ENCODE measurements at regions not wholly inside any gene's neighbourhood (a gene's known extent, or its start where the extent isn't known, plus 50 kb on each side); places are given as distances from the start of the nearest gene placed in this dataset.

GRCh38 chr11:114790910-114791309 lies 112.6 kb downstream of the NXPE2 start (continued):
- no peak for TF ChIP-seq MAX (IDR thresholded peaks at IDR 0.05)
- no peak for TF ChIP-seq ZFX (IDR thresholded peaks at IDR 0.05)
- no peak for TF ChIP-seq CTCF (IDR thresholded peaks at IDR 0.05 in 2 of 3, conservative IDR thresholded peaks at IDR 0.05 in 1 of 3; ENCODE audit: borderline replicate concordance in 1 of 3, insufficient read depth in 1 of 3, low read depth in 2 of 3, low read length in 2 of 3)
- no peak for TF ChIP-seq FOSL1 (IDR thresholded peaks at IDR 0.05; ENCODE audit: low read depth)
- TF ChIP-seq SP1 (IDR thresholded peaks at IDR 0.05; ENCODE audit: low read depth) = no peak
- TF ChIP-seq EZH2 (IDR thresholded peaks at IDR 0.05) = no peak

- H3K36me3 ChIP-seq (ENCODE audit: control insufficient read depth in 1 of 2, insufficient read depth in 2 of 2, low read length in 2 of 2) = no peaks in the 10 kb centered on the region
- ChIA-PET RAD21 (ENCODE audit: low non-redundant PET in 1 of 2, low total read pairs in 2 of 2, uncharacterized antibody in 2 of 2, unreplicated experiment in 2 of 2) (no interaction called here), CTCF (no interaction called here), POLR2A (no interaction called here)
- H3K9me2 ChIP-seq (ENCODE audit: insufficient read depth) = no peaks in the 10 kb centered on the region
- ATAC-seq (no peak), DNase-seq (ENCODE audit: low read depth, low spot score) (no peak)
- BruUV-seq (replicated peaks) = no TSS peak
- intact Hi-C loops (cut with micrococcal nuclease) = no loop called here
- H3K4me1 ChIP-seq (ENCODE audit: control insufficient read depth in 1 of 2, insufficient read depth in 2 of 2, low read length in 2 of 2) = no peaks in the 10 kb centered on the region
- no peaks in the 10 kb centered on the region; a peak in 1 of 4 replicates for H3K9me3 ChIP-seq (ENCODE audit: control insufficient read depth in 1 of 2, insufficient read depth in 1 of 2, low read depth in 1 of 2, low read length in 2 of 2)
- H3K9ac ChIP-seq (ENCODE audit: low read length) = no peak overlapping the region
- no peak overlapping the region for H3K4me3 ChIP-seq (replicated peaks in 1 of 2; ENCODE audit: low read depth in 1 of 2, low read length in 2 of 2)
- H3K27me3 ChIP-seq (ENCODE audit: insufficient read depth, low read length) = no peaks in the 10 kb centered on the region
- no peaks in the 10 kb centered on the region for H4K20me1 ChIP-seq (ENCODE audit: insufficient read depth)
- H3K79me2 ChIP-seq (ENCODE audit: insufficient read depth, low read length) = no peaks in the 10 kb centered on the region
- H2AFZ ChIP-seq (ENCODE audit: low read depth, low read length, poor library complexity, severe bottlenecking) = no peak overlapping the region
- no peak overlapping the region for H3K27ac ChIP-seq (ENCODE audit: low read depth, low read length)
- no peak overlapping the region for H3K4me2 ChIP-seq (ENCODE audit: low read length)
- TF ChIP-seq REST (IDR thresholded peaks at IDR 0.05; ENCODE audit: low read depth) (no peak), ZBTB33 (IDR thresholded peaks at IDR 0.05; ENCODE audit: extremely low read depth, insufficient replicate concordance, low read length) (no peak), CEBPB (IDR thresholded peaks at IDR 0.05; ENCODE audit: low read depth) (no peak), ELF1 (IDR thresholded peaks at IDR 0.05; ENCODE audit: borderline replicate concordance, low read depth) (no peak), SIN3A (IDR thresholded peaks at IDR 0.05; ENCODE audit: low read depth) (no peak), CTCF (IDR thresholded peaks at IDR 0.05 in 2 of 3, conservative IDR thresholded peaks at IDR 0.05 in 1 of 3; ENCODE audit: borderline replicate concordance in 1 of 3, insufficient read depth in 1 of 3, low read depth in 2 of 3, low read length in 2 of 3) (no peak), CBX3 (IDR thresholded peaks at IDR 0.05; ENCODE audit: low read depth) (no peak), RAD21 (IDR thresholded peaks at IDR 0.05; ENCODE audit: low read depth) (no peak), FOSL1 (IDR thresholded peaks at IDR 0.05; ENCODE audit: low read depth) (no peak), SRF (IDR thresholded peaks at IDR 0.05; ENCODE audit: low read depth) (no peak), POLR2A (IDR thresholded peaks at IDR 0.05; ENCODE audit: borderline replicate concordance, extremely low read depth, insufficient read depth, insufficient read length) (no peak)
Observed at GRCh38 chr11:114794048-114794684, 115.8 kb downstream of the NXPE2 start.

Data from HCT116 (cell line).